8988T (cell line): ENCODE measurements at regions not wholly inside any gene's neighbourhood (a gene's known extent, or its start where the extent isn't known, plus 50 kb on each side); places are given as distances from the start of the nearest gene placed in this dataset.

Experiments
- DNase-seq: peaks from one replicate; pipeline ENCODE4 v3.0.0; 2011

DNA sequence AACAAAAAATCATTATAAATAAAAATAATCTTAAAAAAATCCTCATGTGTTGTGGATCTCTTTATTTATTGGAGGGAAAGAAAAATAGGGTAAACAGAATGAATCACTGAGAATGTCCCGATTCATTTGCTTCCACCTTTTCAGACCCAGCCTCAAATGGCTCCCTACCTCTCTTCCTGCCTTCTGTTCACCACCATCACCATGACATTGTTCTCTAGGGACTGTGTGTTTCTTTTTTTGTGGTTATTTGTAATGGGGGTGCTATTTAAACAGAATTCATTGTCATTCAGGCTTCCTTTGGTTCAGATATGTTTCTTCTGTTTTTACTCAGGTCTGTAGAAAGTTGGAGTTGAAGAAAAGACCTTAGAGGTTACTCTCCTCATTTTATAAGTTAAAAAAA is 198.2 kb downstream of the KIF4B start:
- no peak for DNase-seq

DNA sequence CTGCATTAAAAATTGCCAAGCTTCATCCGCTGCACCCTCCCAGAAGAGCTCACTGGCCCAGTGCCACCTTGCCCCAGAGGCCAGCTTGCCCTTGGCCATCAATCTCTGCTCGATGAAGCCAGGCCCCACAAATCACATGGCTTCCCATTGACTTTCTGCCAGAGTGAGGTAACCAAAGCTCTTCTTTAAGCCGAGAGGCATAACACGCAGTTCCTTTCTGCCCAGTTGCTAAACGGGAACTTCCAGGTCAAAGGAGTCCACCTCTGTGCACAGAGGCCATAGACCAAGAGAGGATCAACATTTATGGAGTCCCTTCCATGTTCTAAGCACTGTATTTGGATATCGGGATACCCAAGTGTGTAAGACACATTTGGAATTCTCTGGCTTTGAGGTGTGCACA is 208.8 kb downstream of the KIF4B start:
- DNase-seq, result no peak

DNA sequence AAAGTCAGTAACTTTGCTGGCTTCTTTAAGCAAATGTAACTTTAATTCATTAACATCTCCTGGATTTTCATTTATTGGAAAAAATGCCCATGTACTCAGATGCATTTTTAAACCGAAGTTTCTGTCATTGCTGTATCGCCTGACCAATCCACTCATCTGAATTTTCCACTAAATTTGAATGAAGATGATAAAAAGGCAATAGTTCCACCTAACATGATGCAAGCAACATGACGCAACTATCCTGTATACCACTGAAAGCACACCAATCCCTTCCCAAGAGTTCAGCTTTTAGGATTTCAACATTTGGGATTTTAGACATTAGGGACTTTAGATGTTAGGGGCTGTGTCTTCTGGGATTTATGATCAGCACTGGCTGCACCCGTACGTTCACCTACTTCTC is 215.6 kb downstream of the KIF4B start:
- no peak for DNase-seq

DNA sequence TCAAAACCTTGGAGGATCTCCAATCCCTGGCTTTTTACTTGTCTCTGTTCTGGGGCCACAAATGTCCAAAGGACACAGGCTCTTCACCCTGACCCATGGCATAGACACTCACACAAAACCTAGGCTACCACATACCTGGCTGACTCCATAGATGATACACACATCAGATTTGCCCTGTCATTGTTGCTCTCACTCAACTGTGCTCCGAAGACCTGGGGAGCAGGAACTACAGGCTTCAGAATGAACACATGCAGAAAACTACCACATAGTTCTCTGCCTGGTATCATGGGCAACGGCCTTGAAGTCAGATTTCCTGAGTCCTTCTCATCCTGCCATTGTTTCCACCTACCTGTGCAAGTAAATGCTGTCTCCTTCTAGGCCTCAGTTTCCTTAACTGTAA is 226.2 kb downstream of the KIF4B start:
- DNase-seq, result no peak

DNA sequence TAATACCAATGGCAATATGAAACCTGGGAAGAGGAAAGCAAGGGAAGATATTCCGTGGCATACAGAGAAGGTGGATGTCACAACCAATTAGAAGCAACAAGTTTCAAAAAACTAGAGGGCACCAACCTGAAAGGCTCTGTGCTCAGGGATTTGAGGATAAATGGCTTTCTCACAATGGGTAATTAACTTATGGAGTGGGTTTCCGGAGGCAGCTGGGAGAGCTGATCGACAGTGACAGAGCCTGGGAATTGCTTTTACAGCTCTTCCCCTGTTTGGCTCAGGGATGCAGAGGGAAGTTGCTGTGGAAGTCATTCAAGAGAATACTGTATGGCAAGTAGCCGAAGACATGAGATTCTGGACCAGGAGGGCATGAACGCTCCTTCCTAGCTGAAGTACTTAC is 237.0 kb downstream of the KIF4B start:
- no peak for DNase-seq

DNA sequence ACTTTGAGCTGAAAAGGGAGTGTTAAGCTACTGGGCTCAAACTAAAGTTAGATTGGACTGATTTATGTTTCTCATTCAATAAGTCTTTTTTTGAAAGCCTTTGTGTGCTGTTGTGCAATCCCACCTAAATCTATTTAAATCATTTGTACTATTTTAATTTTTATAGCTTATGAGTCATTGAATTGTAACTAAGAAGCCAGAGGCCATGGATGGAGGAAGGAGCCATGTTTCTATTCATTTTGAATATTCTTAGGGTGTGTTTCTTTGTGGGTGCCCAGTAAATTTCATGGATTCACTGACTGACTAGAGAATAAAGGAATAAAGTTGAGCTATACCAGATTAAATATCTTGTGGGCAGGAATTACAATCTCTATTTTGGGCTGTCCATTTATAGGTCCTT is 238.5 kb downstream of the KIF4B start:
- no peak for DNase-seq

DNA sequence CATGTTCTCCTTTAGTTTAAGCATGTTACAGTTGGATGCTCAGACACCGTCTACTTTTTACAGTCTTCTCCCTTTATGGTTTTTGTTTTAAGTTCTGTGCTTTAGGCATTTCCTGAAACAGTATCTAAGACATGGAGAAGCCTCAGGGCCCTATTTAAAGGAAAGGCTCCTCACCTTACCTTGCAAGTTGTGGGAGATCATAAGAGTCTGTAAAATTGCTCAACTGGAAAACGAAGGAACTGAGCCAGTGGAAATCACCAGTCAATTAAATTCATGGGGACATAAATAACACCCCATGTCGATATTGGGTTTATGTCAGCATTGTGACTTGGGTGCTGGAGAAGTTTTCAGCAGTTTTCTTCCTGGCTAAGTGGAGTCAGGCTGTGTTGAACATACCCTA is 239.2 kb downstream of the KIF4B start:
- DNase-seq, result no peak

DNA sequence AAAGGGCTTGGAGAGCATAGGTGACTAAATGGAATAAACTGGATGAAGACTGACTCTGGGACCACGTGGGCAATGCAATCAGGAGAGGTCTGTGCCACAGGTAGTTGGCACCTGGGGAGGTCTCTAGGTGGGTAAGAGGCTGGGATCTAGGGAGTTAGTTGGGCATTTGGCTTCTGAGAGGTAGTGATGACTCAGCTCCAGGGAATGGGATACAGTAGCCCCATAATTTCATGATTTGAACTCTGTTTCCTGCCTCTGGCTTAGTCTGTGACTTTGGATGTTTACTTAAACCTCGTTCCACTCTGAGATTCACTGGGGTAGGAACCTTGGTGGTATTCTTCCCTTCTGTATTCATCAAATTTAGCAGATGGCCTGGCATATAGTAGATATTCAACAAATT is 240.8 kb downstream of the KIF4B start:
- DNase-seq, result no peak

DNA sequence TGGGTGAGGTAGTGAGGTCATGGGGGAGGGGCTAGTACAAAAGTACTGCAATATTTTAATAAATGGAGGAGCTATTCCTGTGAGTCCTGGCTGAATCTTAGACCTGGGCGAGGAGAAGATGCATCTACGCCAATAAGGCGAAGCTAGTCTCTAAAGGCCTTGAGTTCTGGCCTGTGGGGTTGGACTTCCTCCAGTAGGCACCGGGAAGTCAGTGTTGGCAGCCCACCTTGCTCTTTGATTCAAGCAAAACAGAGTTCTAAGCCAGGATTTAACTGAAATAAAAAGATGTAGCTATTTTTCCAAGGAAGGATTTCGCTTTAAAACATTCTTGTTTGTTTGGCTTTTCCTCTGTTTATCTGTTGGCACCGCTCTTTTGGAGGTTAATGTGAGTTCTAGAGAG is 244.6 kb downstream of the KIF4B start:
- no peak for DNase-seq

DNA sequence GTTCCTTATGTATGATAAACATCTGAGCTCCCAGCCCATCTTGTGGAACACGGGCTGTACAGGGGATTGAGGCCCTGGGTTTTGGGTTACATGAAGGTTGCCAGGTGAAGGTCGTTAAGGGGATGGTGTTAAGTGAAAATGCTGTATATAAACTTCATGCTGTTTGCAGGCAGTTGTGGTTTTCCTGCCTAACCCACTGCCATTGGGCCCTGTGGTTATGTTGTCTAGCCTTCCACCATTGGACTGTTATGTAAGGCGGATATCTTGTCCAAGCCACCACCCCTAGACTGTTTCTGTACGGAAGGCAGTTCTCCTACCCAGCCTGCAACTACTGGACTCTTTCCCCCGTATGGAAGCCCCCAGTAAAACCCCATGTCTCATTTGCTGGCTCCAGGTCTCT is 246.1 kb downstream of the KIF4B start:
- DNase-seq, result no peak

DNA sequence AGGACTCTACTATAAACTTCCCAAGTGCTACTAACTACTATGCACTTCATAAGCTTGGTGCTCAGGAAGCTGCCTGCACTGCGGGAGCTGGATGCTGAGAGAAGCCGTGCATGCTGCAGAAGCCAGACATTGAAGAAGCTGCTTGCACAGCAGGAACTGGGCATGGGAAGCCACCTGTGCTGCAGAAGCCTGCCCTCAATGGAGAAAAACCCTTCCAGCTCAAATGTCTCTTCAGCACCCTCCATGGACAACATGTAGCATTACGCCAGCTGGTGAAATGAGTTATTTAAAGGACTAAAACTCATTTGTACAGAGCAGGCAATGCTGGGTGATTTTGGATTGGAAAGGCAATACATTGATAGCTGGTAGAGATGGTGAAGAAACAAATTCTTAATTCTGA is 247.2 kb downstream of the KIF4B start:
- no peak for DNase-seq

DNA sequence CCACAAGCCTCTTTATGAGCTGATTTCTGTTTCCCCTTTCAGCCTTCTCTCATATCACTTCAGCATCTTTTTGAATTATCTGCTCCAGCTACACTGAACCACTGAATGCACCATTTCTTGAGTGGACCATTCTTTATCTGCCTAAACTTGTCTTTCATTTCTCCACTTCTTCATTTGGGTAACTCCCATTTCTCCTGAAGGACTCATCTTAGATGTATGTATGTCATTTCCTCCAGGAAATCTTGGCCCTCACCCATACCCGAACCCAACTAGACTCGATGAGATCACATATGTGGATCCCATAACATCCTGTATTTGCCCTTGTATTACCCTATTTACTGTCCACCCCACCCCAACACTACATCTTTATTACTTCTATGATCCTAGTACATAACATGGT is 249.8 kb downstream of the KIF4B start:
- DNase-seq, result no peak

DNA sequence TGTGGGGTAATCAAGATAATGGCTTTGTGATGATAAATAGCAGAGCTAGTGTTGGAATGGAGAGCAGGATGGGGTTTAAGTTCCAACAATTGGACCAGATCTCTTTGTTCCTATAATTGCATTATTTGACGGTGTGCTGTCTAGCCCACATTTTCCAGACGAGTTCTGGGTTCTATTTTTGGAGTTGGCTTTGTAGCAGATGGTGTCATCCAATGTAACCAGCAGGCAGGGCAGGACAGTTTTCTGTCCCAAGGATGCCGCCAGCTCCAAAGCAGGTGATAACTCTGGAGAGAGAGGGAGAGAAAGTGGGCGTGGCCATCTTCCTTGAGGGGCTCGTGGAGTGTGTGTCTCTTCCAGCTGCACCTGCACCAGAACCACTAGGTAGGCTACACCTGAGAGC is 251.3 kb downstream of the KIF4B start:
- DNase-seq, result no peak

DNA sequence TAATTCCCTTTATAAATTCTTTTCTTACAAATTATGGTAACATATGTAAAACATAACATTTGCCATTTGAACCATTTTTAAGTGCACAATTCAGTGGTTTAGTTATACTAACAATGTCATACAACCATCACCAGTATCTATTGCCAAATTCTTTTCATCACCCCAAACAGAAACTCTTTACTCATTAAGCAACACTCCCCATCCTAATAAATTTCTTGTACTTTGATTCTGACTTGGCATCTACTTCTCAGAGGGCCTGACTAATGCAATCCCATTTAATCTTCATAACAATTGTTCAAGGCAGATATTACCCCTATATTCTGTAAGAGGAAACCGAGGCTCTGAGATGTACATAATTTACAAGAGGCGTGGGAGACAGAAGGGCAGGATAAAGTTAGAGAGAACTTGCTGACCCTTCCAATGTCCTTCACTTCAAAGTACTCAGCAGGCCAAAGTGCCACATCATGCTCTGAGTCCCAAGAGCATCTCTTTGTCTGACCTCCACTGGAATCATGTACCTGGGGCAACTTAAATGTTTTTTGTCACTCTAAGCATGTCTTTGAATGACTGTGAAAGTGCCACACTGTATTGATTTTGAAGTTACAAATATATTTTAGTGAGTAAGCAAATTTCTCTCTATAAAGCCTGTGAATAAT is 255.3 kb downstream of the KIF4B start:
- DNase-seq, result no peak

DNA sequence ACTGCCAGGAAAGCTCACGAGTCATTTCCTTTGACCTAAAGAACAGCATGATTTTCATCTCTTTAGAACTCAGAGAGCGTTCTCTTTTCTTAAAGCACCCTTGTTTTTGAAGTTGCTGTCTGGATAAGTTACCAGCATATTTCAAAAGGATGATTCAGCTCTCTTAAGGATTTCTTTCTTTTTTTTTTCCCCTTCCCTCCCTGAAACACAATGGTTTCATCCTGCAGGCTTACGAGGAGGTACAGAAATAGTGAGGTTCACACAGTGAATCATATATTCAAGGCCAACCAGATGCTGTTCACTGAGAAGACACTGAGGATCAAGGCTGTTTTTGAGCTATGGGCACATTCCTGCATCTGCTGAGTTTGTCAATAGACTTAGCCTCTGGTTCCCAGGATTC is 257.2 kb downstream of the KIF4B start:
- no peak for DNase-seq

DNA sequence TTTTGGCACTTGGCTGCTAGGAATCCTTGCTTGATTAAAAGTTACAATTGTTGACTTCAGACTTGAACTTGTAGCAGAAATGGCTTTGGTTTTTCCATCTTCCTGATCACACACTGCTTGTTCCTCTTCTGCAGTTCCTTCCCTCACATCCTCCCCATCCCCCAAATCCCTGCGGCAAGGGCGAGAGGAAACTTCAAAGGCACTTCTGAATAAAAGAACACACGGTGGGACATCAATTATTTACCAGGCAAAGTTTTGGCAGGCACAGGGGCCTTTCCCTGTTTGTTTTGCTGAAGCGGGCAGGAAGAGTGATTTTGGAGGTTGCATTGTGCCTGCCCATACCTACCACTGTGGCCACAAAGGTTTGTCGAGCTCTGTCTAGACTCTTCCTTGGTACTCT is 260.9 kb downstream of the KIF4B start:
- DNase-seq, result no peak

DNA sequence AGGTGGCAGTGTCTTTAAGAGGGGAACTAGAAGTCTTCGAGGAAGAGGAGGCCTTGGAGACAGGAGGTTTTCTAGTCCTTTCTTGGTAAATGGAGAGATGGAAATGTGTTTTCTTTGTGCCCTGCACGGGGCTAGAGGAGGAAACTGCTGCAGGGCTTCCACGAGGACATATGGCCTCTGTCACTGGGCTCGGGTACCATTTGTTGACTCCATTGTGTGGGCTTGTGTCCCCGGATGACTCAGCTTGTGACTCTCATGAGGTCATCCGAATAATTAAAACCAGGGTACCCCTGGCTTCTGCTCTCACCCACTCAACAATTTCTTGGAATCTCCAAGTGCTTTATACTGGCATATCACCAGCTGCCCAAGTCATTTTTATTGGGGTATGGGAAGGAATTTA is 261.7 kb downstream of the KIF4B start:
- DNase-seq, result no peak

DNA sequence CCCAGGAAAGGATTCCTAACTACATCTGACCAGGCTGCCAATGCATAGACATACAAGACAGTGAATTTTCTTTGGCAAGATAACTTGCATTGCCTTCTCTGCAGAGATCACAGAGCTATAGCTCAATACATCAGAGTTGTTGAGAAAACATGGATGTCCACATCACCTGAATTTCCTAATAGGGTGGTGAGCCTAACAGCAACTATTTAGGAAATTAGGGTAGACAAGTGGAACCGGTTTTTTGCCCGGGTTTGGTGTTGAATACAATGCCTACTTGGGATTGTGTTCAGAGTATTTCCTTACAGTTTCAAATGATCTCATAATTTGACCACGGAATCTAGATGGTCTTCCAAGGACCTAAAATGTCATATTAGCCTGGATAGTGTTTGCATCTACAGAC is 262.7 kb downstream of the KIF4B start:
- no peak for DNase-seq

DNA sequence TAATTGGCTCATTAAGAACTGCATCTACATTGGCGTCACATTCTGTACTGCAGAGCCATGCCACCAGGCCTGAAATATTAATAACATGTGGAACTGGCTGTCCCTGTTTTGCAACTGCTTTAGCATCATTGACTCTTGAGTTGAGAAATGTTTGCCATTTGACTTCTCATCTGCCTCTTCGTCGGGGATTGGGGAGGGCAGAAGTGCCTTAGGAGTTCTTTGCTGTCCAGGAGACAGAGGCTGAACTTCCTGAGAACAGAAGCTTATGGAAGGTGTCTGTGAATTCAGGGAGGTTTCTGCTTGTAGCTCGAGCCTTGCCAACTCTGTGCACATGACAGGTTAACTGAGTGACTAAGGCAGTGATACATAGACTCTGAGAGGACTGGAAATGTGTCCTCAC is 265.0 kb downstream of the KIF4B start:
- no peak for DNase-seq

DNA sequence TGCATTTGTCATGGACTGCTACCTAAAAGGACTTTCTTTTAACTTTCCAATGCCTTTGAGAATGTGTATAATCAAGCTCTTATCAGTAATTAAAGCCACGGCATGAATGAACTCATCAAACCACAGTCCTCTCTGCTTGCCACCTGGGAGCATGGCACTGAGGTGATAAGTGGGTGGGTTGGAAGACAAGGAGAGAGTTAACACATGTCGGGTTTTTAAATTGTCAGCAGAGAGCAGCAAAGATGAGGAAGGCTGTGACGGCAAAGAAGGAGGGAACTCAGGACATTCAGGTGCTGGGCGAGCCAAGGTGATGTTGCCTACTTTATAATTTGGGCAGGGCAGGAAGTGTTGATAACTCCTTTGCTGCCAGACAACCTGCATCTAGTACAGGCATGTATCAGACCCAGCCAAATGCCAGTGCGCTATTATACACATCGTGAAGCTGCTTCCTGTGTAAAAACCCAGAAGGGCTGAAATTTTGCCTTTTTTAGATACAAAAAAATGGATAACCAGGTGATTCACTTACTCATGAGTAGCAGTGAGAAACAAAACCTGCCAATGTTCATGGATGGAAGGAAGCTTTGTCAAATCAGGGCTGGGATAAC is 269.1 kb downstream of the KIF4B start:
- no peak for DNase-seq

DNA sequence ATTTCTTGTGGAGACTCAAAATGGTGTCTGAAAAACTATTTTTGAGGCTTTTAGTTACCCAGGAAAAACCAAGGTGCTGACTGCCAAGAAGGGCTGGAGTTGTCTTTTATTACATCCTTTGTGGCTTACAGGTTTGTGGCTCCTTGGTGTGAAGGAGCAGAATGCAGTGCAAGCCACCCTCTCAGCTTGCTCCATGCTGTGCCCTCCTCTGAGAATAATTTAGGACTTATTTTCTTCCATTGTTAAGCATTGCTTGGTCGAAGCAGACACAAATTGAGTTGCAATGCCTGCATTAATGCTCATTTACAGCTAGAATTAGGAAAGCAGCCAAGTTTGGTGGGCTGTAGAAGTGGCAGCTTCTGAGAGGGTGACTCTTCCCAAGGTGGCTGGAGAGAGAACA is 272.2 kb downstream of the KIF4B start:
- no peak for DNase-seq

DNA sequence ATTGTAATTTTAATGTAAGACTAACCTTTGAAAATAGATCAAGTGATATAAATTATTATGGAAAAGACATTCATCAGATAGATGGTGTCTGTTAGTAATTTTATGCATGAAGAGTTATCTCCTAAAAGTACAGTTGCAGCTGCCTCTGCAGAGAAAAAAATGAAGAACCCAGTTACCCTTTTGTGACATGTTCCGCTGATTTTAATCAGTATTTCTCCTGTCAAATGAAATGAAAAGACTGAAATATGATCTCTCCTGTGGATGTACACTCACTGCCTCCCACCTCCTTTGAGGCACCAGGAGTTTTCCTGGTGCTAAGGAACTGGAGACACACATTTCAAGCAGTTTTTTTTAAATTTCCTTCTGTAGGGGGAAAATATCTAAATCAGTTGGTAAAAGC is 277.4 kb downstream of the KIF4B start:
- no peak for DNase-seq

DNA sequence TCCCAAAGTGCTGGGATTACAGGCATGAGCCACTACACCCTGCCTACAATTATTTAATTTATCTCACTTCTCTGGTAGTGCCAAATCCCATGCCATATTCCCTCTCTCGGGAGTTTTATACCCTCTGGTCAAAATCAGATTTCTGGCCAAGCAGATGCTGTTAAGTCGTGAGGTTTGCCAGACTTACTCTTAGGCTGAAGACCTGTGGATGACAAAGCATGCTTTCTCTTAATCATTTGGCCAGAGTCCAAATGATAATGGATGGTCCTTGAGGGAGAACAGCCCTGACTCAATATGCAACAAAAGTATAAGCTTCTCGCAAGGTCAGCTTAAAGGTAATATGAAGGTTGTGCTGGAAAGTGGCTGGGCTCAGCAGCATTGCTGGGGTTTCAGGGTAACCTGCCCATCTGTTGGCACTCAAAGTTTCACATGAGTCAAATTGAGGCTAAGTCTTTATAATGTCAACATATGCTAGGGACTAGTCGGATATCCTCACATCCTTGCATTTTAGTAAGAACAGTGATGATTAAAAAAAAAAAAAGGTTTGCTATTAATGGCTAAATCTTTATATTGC is 280.1 kb downstream of the KIF4B start:
- no peak for DNase-seq

DNA sequence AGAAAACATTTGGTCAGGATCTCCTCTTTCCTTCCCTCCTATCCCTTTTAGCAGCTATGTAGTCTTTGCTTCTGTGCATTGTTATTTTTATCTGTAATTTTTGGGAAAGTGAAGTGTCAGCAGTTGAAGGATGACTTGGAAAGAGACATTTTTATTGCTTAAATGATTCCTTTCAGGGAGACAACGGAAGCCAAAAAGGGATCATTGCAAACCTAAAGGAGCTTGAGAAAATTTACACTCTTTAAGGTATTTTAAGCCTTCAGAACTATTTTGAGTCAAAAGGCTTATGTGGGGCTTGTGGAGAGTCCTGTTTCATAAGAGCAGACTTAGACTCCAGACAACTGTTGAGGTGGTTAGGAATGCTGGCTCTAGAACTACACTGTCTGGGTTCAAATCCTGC is 281.6 kb downstream of the KIF4B start:
- DNase-seq, result no peak

DNA sequence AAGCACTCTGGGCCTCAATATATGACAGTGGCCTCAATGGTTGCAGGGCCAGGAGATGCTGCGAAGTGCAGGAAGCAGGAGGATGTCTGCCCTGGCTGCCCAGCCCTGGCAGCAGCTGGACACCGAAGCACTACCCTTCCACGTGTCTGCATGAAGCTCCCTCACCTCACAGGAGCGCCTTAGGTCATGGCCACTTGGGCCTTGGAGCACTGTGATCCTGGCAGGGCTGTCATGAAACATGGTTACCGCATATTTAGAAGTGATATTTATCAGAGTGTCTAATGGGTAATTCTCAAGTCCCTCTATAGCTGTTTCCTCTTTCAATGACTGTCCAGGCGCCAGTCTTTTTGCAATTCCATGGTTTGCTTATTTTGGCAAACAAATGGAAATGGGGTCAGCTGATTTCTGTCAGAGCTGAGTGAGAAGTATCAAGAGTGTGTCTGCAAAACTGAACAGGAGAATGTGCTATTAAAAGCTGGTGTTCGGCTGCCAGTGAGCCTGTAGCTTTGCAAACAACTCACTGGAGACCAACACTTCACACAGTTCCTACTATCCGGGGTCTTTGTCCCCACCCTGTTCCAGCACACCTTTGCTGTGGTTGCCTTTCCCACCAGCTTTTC is 285.9 kb downstream of the KIF4B start:
- DNase-seq, result no peak
